ENCODE measurements at regions not wholly inside any gene's neighbourhood (a gene's known extent, or its start where the extent isn't known, plus 50 kb on each side); places are given as distances from the start of the nearest gene placed in this dataset.

DNA sequence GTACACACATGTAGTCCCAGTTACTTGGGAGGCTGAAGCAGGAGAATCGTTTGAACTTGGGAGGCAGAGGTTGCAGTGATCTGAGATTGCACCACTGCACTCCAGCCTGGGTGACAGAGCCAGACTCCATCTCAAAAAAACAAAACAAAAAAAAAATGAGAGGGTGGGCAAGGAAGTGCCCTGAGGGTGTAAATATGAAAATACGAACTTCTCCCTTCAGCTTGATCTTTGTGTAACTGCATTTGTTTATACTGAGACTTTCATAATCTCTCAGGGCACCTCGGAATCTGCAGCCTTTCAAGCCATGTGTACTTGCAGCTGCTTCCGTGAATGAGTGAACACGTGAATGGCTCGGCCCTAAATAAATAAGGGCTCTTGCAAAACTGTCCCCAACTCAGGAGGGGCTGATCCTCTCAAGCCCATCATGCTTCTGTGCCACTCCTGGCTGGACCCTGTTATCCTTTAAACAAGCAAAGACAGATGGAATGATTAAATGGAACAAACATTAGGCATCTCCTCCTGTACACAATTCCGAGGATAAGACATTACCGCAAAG is 96.8 kb downstream of the BOD1L2 start (continued):
- TF ChIP-seq, protein P1, sequence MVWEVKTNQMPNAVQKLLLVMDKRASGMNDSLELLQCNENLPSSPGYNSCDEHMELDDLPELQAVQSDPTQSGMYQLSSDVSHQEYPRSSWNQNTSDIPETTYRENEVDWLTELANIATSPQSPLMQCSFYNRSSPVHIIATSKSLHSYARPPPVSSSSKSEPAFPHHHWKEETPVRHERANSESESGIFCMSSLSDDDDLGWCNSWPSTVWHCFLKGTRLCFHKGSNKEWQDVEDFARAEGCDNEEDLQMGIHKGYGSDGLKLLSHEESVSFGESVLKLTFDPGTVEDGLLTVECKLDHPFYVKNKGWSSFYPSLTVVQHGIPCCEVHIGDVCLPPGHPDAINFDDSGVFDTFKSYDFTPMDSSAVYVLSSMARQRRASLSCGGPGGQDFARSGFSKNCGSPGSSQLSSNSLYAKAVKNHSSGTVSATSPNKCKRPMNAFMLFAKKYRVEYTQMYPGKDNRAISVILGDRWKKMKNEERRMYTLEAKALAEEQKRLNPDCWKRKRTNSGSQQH (CRISPR knock-in tag; IDR thresholded peaks at IDR 0.05), result no peak
- no peak for TF ChIP-seq XRCC3 (IDR thresholded peaks at IDR 0.05)
- TF ChIP-seq PTTG1 (tag; IDR thresholded peaks at IDR 0.05; ENCODE audit: low read depth), result no peak
- TF ChIP-seq, protein P2, sequence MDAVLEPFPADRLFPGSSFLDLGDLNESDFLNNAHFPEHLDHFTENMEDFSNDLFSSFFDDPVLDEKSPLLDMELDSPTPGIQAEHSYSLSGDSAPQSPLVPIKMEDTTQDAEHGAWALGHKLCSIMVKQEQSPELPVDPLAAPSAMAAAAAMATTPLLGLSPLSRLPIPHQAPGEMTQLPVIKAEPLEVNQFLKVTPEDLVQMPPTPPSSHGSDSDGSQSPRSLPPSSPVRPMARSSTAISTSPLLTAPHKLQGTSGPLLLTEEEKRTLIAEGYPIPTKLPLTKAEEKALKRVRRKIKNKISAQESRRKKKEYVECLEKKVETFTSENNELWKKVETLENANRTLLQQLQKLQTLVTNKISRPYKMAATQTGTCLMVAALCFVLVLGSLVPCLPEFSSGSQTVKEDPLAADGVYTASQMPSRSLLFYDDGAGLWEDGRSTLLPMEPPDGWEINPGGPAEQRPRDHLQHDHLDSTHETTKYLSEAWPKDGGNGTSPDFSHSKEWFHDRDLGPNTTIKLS (IDR thresholded peaks at IDR 0.05; ENCODE audit: borderline replicate concordance, low read depth), result no peak

DNA sequence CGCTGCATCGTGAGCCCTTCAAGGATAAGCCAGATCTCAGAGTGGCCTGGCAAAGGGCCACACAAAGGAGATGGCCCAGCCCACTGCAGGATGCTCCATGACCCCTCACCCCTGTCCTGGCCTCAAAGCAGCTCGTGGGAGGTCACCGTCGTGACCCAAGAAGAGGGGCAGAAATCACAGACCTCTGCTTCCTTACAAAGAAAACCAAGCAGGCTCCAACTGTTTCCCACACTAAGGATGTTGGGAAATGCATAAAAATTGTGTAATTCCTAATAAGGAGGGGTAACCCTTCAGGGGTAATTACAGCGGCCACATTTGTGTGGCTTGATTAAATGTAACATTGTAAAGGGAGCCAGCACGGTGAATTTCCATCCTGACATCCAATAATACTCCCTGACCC is 102.3 kb downstream of the BOD1L2 start:
- Histone ChIP-seq H3K4me1 (replicated peaks in 1 of 2; ENCODE audit: control insufficient read depth in 2 of 2, insufficient read depth in 2 of 2, low read length in 2 of 2) (no peaks in the 10 kb centered on the region), H3K36me3 (ENCODE audit: control insufficient read depth, insufficient read depth, low read length) (no peaks in the 10 kb centered on the region), H4K20me1 (replicated peaks; ENCODE audit: control insufficient read depth, insufficient read depth, low read length) (no peaks in the 10 kb centered on the region; the same call in 1 of the 2 replicates), H3K4me2 (ENCODE audit: insufficient read depth, low read length) (no peak overlapping the region), H3K4me3 (no peak overlapping the region), H3K79me2 (ENCODE audit: control insufficient read depth, insufficient read depth, low read length) (no peaks in the 10 kb centered on the region), H3K9me3 (replicated peaks; ENCODE audit: control insufficient read depth, insufficient read depth, low read depth, low read length) (no peaks in the 10 kb centered on the region), H2AFZ (ENCODE audit: low read depth, low read length) (no peak overlapping the region), H3K27ac (ENCODE audit: extremely low read depth, low read depth, low read length) (no peak overlapping the region), H3K27me3 (ENCODE audit: control insufficient read depth in 2 of 2, insufficient read depth in 2 of 2, low read length in 2 of 2) (peaks cover 0 to 23% of the 10 kb centered on the region in 2 experiments; a peak in 2 of 5 replicates), H3K9me1 (ENCODE audit: control insufficient read depth, insufficient read depth, low read length) (no peaks in the 10 kb centered on the region), H3K9ac (ENCODE audit: insufficient read depth in 1 of 2, low read depth in 2 of 2, low read length in 2 of 2) (no peak overlapping the region)
- in situ Hi-C loops (cut with MboI), result no loop called here
- TF ChIP-seq, protein P3, sequence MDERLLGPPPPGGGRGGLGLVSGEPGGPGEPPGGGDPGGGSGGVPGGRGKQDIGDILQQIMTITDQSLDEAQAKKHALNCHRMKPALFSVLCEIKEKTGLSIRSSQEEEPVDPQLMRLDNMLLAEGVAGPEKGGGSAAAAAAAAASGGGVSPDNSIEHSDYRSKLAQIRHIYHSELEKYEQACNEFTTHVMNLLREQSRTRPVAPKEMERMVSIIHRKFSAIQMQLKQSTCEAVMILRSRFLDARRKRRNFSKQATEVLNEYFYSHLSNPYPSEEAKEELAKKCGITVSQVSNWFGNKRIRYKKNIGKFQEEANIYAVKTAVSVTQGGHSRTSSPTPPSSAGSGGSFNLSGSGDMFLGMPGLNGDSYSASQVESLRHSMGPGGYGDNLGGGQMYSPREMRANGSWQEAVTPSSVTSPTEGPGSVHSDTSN (CRISPR knock-in tag; IDR thresholded peaks at IDR 0.05; ENCODE audit: low read depth), result no peak
- TF ChIP-seq, protein P3 (tag; conservative IDR thresholded peaks at IDR 0.05; ENCODE audit: low read depth), result no peak
- TF ChIP-seq, protein P1 (CRISPR knock-in tag; IDR thresholded peaks at IDR 0.05), result no peak
- no peak for TF ChIP-seq E2F3 (CRISPR knock-in tag; IDR thresholded peaks at IDR 0.05)
- no peak for TF ChIP-seq BCL6 (CRISPR knock-in tag; IDR thresholded peaks at IDR 0.05)
- TF ChIP-seq TAF7 (tag; IDR thresholded peaks at IDR 0.05), result no peak
- TF ChIP-seq, protein P4, sequence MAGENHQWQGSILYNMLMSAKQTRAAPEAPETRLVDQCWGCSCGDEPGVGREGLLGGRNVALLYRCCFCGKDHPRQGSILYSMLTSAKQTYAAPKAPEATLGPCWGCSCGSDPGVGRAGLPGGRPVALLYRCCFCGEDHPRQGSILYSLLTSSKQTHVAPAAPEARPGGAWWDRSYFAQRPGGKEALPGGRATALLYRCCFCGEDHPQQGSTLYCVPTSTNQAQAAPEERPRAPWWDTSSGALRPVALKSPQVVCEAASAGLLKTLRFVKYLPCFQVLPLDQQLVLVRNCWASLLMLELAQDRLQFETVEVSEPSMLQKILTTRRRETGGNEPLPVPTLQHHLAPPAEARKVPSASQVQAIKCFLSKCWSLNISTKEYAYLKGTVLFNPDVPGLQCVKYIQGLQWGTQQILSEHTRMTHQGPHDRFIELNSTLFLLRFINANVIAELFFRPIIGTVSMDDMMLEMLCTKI (IDR thresholded peaks at IDR 0.05; ENCODE audit: partially characterized antibody), result no peak
- POLR2A ChIA-PET, result no interaction called here
- DNase-seq (ENCODE audit: extremely low read depth in 1 of 4, low spot score in 3 of 4), result no peak
- CTCF ChIA-PET (ENCODE audit: low intra/inter-chr PET ratio), result no interaction called here
- no TSS peak for BruUV-seq (replicated peaks)
- intact Hi-C loops (cut with micrococcal nuclease), result no loop called here
- WGBS (ENCODE audit: insufficient coverage, low coverage, missing lambda C conversion rate), result 0% methylated on average over 7 of the region's 7 CpGs
- FAIRE-seq, result no peak
- no peak for ATAC-seq
